Liver (tissue), 8 donors: ENCODE measurements at regions not wholly inside any gene's neighbourhood (a gene's known extent, or its start where the extent isn't known, plus 50 kb on each side); places are given as distances from the start of the nearest gene placed in this dataset.
A peak's percentile ranks its signal among the peaks of the same experiment; 100 is the strongest.

ENCODE experiments used
- DNase-seq: peaks from one replicate; pipeline ENCODE4 v3.0.0-alpha.2; 2017; ENCODE audit warnings: low spot score
- H3K27ac ChIP-seq, 2 donors: one replicate each; pipeline ENCODE4 v1.7.0; 2013; ENCODE audit warnings: inconsistent platforms in 2 of 2, low read length in 2 of 2, control low read depth in 1 of 2, low read depth in 1 of 2, mild to moderate bottlenecking in 1 of 2
- H3K27me3 ChIP-seq, 4 donors: one replicate each; pipeline versions ENCODE4 v1.6.1 to v1.7.0; 2013; ENCODE audit warnings: low read length in 3 of 4, inconsistent platforms in 1 of 4, mild to moderate bottlenecking in 1 of 4, moderate library complexity in 1 of 4; ENCODE audit not compliant: control insufficient read depth in 4 of 4, insufficient read depth in 4 of 4
- H3K36me3 ChIP-seq, 4 donors: one replicate each; pipeline versions ENCODE4 v1.6.1 to v1.7.0; 2013; ENCODE audit warnings: low read length in 3 of 4, mild to moderate bottlenecking in 3 of 4, low read depth in 1 of 4, moderate library complexity in 1 of 4; ENCODE audit not compliant: control insufficient read depth in 4 of 4, insufficient read depth in 3 of 4
- H3K4me1 ChIP-seq, 4 donors: one replicate each; pipeline versions ENCODE4 v1.6.1 to v1.7.0; 2013; ENCODE audit warnings: low read length in 3 of 4, mild to moderate bottlenecking in 3 of 4, moderate library complexity in 1 of 4; ENCODE audit not compliant: control insufficient read depth in 4 of 4, insufficient read depth in 4 of 4
- H3K4me3 ChIP-seq, 3 donors: one replicate each; pipeline versions ENCODE4 v1.6.1 to v1.7.0; 2013; ENCODE audit warnings: low read length in 3 of 3, control low read depth in 1 of 3, low read depth in 1 of 3, mild to moderate bottlenecking in 1 of 3
- H3K9ac ChIP-seq, 2 donors: one replicate each; pipeline ENCODE4 v1.7.0; 2013; ENCODE audit warnings: low read length in 2 of 2, mild to moderate bottlenecking in 2 of 2, moderate library complexity in 2 of 2, control low read depth in 1 of 2, low read depth in 1 of 2
- H3K9me3 ChIP-seq, 4 donors: one replicate each; pipeline versions ENCODE4 v1.6.1 to v1.7.0; 2013; ENCODE audit warnings: low read length in 3 of 4; ENCODE audit not compliant: control insufficient read depth in 4 of 4
- ATF3 ChIP-seq: IDR thresholded peaks from 2 replicates; pipeline ENCODE4 v1.6.1; 2016; ENCODE audit warnings: antibody characterized with exemption
- CTCF ChIP-seq: fragments of 150-350 bp; IDR thresholded peaks from 2 replicates; pipeline ENCODE4 v1.5.1; 2017; ENCODE audit warnings: improper control_type of control experiment, low read depth, low read length; ENCODE audit not compliant: missing input control
- EGR1 ChIP-seq, 2 donors: IDR thresholded peaks; 2 replicates each; pipeline ENCODE4 v1.6.1; 2016 to 2018; ENCODE audit warnings: antibody characterized with exemption in 2 of 2, low read depth in 2 of 2
- FOXA1 ChIP-seq: IDR thresholded peaks from 2 replicates; pipeline ENCODE4 v1.6.1; 2016; ENCODE audit warnings: antibody characterized with exemption
- HNF4A ChIP-seq, 2 donors: conservative IDR thresholded peaks; 2 replicates each; pipeline ENCODE4 v1.6.1; 2016; ENCODE audit warnings: antibody characterized with exemption in 2 of 2, mild to moderate bottlenecking in 2 of 2
- HNF4G ChIP-seq: IDR thresholded peaks from 2 replicates; pipeline ENCODE4 v1.6.1; 2016; ENCODE audit warnings: antibody characterized with exemption
- JUND ChIP-seq, 2 donors: IDR thresholded peaks; 2 replicates each; pipeline ENCODE4 v1.6.1; 2016; ENCODE audit warnings: antibody characterized with exemption in 2 of 2
- MAX ChIP-seq: IDR thresholded peaks from 2 replicates; pipeline ENCODE4 v1.6.1; 2016; ENCODE audit warnings: antibody characterized with exemption
- NR2F2 ChIP-seq: IDR thresholded peaks from 2 replicates; pipeline ENCODE4 v1.6.1; 2016; ENCODE audit warnings: antibody characterized with exemption
- RAD21 ChIP-seq, 2 donors: IDR thresholded peaks; 2 replicates each; pipeline ENCODE4 v1.6.1; 2016; ENCODE audit warnings: antibody characterized with exemption in 2 of 2, mild to moderate bottlenecking in 2 of 2
- REST ChIP-seq: IDR thresholded peaks from 2 replicates; pipeline ENCODE4 v1.6.1; 2016; ENCODE audit warnings: antibody characterized with exemption, mild to moderate bottlenecking
- RXRA ChIP-seq, 2 donors: IDR thresholded peaks; 2 replicates each; pipeline ENCODE4 v1.6.1; 2017 to 2018; ENCODE audit warnings: antibody characterized with exemption in 2 of 2, mild to moderate bottlenecking in 1 of 2
- SP1 ChIP-seq: IDR thresholded peaks from 2 replicates; pipeline ENCODE4 v1.6.1; 2018; ENCODE audit warnings: antibody characterized with exemption, mild to moderate bottlenecking
- TAF1 ChIP-seq: conservative IDR thresholded peaks from 2 replicates; pipeline ENCODE4 v1.6.1; 2016; ENCODE audit warnings: antibody characterized with exemption, mild to moderate bottlenecking
- ZBTB33 ChIP-seq: IDR thresholded peaks from 2 replicates; pipeline ENCODE4 v1.6.1; 2016; ENCODE audit warnings: antibody characterized with exemption
- WGBS: extraction: QIAGEN DNeasy Blood & Tissue Kit; methylation state at CpG from one replicate; pipeline ENCODE4 v1.1.7; 2013; 5-methylcytosine and 5-hydroxymethylcytosine counted together
- donor health status: healthy.
- donor health status: healthy.
- donor health status: healthy.
- donor health status: healthy.
- donor health status: healthy.

- TF ChIP-seq FOXA1 (no peak), HNF4A (conservative IDR thresholded peaks at IDR 0.05) (no peak), HNF4G (no peak), CTCF (no peak), MAX (no peak), NR2F2 (no peak), TAF1 (no peak), EGR1 (IDR thresholded peaks at IDR 0.05; ENCODE audit: low read depth in 2 of 2) (no peak), RAD21 (IDR thresholded peaks at IDR 0.05) (no peak), ZBTB33 (no peak), JUND (IDR thresholded peaks at IDR 0.05) (no peak), SP1 (no peak), ATF3 (no peak), RXRA (IDR thresholded peaks at IDR 0.05) (no peak)
- Histone ChIP-seq H3K9ac (no peak overlapping the region), H3K4me1 (peaks cover 0 to 2% (median 0%) of the 10 kb centered on the region in 4 donors), H3K4me3 (no peak overlapping the region), H3K27ac (no peak overlapping the region), H3K27me3 (no peaks in the 10 kb centered on the region), H3K9me3 (no peaks in the 10 kb centered on the region), H3K36me3 (no peaks in the 10 kb centered on the region)
- DNase-seq, result no peak
These were observed 336.1 kb upstream of the CITED2 start for GRCh38 chr6:139710556-139710955.

GRCh38 chr6:139708337-139709199, 334.1 kb upstream of the CITED2 start:
- TF ChIP-seq RAD21 (IDR thresholded peaks at IDR 0.05) (peak in 1 of 2 donors; percentile 4), TAF1 (no peak), RXRA (IDR thresholded peaks at IDR 0.05) (no peak), MAX (no peak), REST (no peak)
- no peak overlapping the region for H3K27ac ChIP-seq
- WGBS, result 41% methylated on average over 6 of the region's 6 CpGs

More at GRCh38 chr6:139708337-139709199, 334.1 kb upstream of the CITED2 start:
- H3K36me3 ChIP-seq, result no peaks in the 10 kb centered on the region
- H3K9ac ChIP-seq, result no peak overlapping the region
- H3K9me3 ChIP-seq, result no peaks in the 10 kb centered on the region
- no peaks in the 10 kb centered on the region for H3K27me3 ChIP-seq
- H3K4me3 ChIP-seq, result no peak overlapping the region
- no peak for DNase-seq
- H3K4me1 ChIP-seq, result no peaks in the 10 kb centered on the region
